Mesothelial cell of epicardium (in vitro differentiated cells): ENCODE measurements at regions not wholly inside any gene's neighbourhood (a gene's known extent, or its start where the extent isn't known, plus 50 kb on each side); places are given as distances from the start of the nearest gene placed in this dataset.
A peak's percentile ranks its signal among the peaks of the same experiment; 100 is the strongest.

Experiments used
- DNase-seq, 2 experiments: peaks; one replicate each; pipeline ENCODE4 v3.0.0; 2021; ENCODE audit warnings: low spot score in 2 of 2; ENCODE audit not compliant: unreplicated experiment in 2 of 2
- H3K27ac Mint-ChIP-seq: 2 replicates; pipeline ENCODE4 v1.8.0; 2021; ENCODE audit warnings: mixed read lengths
- H3K27me3 Mint-ChIP-seq: 2 replicates; pipeline ENCODE4 v1.8.0; 2021; ENCODE audit warnings: low read depth, mixed read lengths
- H3K36me3 Mint-ChIP-seq: 2 replicates; pipeline ENCODE4 v1.8.0; 2021; ENCODE audit warnings: mixed read lengths
- H3K4me1 Mint-ChIP-seq: 2 replicates; pipeline ENCODE4 v1.8.0; 2021; ENCODE audit warnings: mixed read lengths
- H3K4me3 Mint-ChIP-seq: 2 replicates; pipeline ENCODE4 v1.8.0; 2021; ENCODE audit warnings: mild to moderate bottlenecking, moderate library complexity, mixed read lengths
- H3K9me3 Mint-ChIP-seq: 2 replicates; pipeline ENCODE4 v1.8.0; 2021; ENCODE audit warnings: mixed read lengths
- TF ChIP-seq, protein P1 (sequence below): fragments of 200-600 bp; sonication (generic); IDR thresholded peaks from one replicate; pipeline ENCODE4 v1.5.0; 2021; ENCODE audit warnings: antibody characterized with exemption; ENCODE audit not compliant: unreplicated experiment

DNA sequence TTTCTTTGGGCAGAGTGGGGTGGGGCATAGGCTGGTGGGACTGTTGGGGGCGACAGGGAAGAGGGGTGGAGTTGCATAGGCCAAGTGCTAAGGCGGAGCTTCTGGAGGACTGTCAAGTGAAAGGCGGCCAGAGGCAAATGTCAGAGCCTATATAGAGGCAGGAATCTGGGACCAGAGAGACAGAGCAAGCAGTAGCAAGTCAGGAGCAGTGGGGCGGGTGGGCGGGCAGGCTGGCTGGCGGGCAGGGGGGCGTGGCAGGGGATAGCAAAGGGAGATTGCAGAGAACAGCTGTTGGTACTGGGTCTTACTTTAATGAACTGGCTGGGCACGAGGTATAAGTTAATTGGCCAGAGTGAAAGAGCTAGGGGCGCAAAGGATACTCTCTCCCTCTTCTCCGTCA, 89.8 kb downstream of the RTL9 start:
- Mint-ChIP-seq H3K4me3 (no peak overlapping the region), H3K4me1 (peaks cover 18% of the 10 kb centered on the region), H3K36me3 (no peaks in the 10 kb centered on the region), H3K27me3 (peaks cover 65% of the 10 kb centered on the region), H3K9me3 (no peaks in the 10 kb centered on the region), H3K27ac (no peak overlapping the region)
- TF ChIP-seq, protein P1, sequence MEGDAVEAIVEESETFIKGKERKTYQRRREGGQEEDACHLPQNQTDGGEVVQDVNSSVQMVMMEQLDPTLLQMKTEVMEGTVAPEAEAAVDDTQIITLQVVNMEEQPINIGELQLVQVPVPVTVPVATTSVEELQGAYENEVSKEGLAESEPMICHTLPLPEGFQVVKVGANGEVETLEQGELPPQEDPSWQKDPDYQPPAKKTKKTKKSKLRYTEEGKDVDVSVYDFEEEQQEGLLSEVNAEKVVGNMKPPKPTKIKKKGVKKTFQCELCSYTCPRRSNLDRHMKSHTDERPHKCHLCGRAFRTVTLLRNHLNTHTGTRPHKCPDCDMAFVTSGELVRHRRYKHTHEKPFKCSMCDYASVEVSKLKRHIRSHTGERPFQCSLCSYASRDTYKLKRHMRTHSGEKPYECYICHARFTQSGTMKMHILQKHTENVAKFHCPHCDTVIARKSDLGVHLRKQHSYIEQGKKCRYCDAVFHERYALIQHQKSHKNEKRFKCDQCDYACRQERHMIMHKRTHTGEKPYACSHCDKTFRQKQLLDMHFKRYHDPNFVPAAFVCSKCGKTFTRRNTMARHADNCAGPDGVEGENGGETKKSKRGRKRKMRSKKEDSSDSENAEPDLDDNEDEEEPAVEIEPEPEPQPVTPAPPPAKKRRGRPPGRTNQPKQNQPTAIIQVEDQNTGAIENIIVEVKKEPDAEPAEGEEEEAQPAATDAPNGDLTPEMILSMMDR, result no peak
- DNase-seq, result no peak

DNA sequence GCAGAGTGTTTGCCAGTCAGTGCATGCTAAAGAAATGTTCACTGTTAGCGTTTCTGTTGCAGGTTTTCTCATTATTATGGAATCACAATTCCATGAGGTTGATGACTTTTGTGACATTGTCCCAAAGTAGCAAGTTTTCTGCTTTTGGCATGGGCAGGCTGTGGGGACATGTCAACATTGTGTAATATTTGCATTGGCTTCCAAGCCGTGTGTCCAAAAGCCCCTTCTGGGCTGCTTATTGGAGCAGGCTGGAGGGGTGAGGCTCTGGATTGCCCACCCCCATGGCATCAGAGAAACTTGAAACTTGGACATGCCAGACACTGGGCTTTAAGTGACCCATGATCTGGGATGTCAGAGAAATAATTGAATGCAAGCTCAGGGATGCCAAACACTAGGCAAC, 90.7 kb downstream of the RTL9 start:
- H3K4me3 Mint-ChIP-seq, result no peak overlapping the region
- H3K36me3 Mint-ChIP-seq, result no peaks in the 10 kb centered on the region
- H3K27ac Mint-ChIP-seq, result no peak overlapping the region
- peaks cover 17% of the 10 kb centered on the region for H3K4me1 Mint-ChIP-seq
- TF ChIP-seq, protein P1, result no peak
- peaks cover 61% of the 10 kb centered on the region for H3K27me3 Mint-ChIP-seq
- DNase-seq, result no peak
- H3K9me3 Mint-ChIP-seq, result no peaks in the 10 kb centered on the region

DNA sequence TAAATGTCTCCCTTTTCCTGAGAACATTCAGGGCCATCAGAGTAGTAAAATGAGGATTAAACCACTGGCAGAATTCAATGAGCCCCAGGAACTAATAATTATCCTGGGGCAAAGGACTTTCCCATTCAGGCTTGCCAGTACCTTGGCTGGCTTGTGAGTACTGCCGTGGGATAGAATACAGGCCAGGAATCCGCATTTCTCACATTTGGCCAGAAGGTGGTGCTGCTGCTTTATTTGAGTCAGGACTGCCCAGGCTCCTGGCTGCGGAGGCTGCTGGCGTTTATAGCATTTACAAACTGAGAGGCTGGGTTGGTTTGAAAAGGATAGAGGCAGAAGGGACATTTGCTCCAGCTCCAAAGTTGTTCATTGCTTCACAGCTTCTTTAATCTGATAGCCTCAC, 91.4 kb downstream of the RTL9 start:
- DNase-seq, result peak; percentile 64 to 88
- no peak overlapping the region for H3K4me3 Mint-ChIP-seq
- peaks cover 9% of the 10 kb centered on the region for H3K4me1 Mint-ChIP-seq
- no peaks in the 10 kb centered on the region for H3K36me3 Mint-ChIP-seq
- TF ChIP-seq, protein P1, result peak; percentile 78
- peaks cover 54% of the 10 kb centered on the region for H3K27me3 Mint-ChIP-seq
- no peak overlapping the region for H3K27ac Mint-ChIP-seq
- H3K9me3 Mint-ChIP-seq, result no peaks in the 10 kb centered on the region

DNA sequence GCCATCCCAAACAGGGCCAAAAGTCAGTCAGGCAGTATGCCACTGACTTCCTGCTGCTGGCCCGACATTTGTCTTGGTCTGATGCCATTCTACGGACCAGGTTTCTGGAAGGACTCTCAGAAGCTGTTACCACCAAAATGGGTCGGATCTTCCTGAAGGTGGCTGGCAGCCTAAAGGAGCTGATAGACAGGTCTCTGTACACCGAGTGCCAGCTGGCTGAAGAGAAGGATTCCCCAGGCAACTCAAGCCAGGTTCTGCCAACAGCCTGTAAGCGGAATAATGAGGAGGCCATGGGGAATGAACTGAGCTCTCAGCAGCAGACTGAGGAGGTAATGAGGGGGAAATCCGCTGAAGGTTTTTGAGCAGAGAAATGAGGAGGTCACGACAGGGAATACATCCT, 95.7 kb downstream of the RTL9 start:
- Mint-ChIP-seq H3K4me3 (no peak overlapping the region), H3K9me3 (no peaks in the 10 kb centered on the region), H3K27ac (no peak overlapping the region), H3K27me3 (peaks cover 66% of the 10 kb centered on the region), H3K4me1 (no peaks in the 10 kb centered on the region), H3K36me3 (no peaks in the 10 kb centered on the region)
- no peak for DNase-seq
- TF ChIP-seq, protein P1, result no peak

DNA sequence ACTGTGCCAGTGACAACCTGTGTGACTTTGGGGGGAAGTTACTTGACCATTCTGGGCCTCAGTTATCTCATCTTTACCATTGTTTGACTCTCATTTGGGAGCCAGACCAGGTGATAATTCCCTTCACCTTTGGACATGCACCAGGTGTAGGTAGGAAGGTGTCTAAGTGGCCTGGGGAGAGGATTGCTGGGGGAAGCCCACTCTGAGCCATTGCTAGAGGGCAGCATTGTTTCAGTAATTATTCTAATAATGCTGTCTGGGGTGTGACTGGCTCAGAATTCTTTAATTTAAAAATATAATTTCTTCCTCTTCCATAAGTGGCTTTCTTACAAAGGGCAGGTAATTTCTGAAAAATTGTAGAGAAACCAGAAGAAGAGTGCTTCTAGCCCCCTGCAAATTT, 104.3 kb downstream of the RTL9 start:
- no peaks in the 10 kb centered on the region for H3K4me1 Mint-ChIP-seq
- H3K36me3 Mint-ChIP-seq, result no peaks in the 10 kb centered on the region
- H3K9me3 Mint-ChIP-seq, result peaks cover 3% of the 10 kb centered on the region
- no peak for DNase-seq
- TF ChIP-seq, protein P1, result no peak
- H3K27me3 Mint-ChIP-seq, result peaks cover 19% of the 10 kb centered on the region
- no peak overlapping the region for H3K27ac Mint-ChIP-seq
- no peak overlapping the region for H3K4me3 Mint-ChIP-seq

DNA sequence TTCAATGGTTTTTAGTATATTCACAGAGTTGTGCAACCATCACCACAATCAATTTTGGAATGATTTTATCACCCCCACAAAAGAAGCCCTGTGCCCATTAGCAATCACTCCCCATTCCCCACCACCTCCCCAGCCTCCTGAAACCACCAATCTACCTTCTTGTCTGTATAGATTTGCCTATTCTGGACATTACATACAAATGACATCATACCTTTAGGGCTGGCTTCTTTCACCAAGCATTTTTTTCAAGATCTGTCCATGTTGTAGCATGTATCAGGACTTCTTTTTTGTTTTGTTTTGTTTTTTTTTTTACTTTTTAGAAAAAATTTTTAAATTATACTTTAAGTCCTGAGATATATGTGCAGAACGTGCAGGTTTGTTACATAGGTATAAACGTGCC, 108.1 kb downstream of the RTL9 start:
- peaks cover 7% of the 10 kb centered on the region for H3K27me3 Mint-ChIP-seq
- no peaks in the 10 kb centered on the region for H3K36me3 Mint-ChIP-seq
- H3K27ac Mint-ChIP-seq, result no peak overlapping the region
- H3K4me3 Mint-ChIP-seq, result no peak overlapping the region
- no peaks in the 10 kb centered on the region for H3K4me1 Mint-ChIP-seq
- DNase-seq, result no peak
- peaks cover 5% of the 10 kb centered on the region for H3K9me3 Mint-ChIP-seq
- TF ChIP-seq, protein P1, result no peak
